Kidney tubule cell (primary cell): ENCODE measurements at regions not wholly inside any gene's neighbourhood (a gene's known extent, or its start where the extent isn't known, plus 50 kb on each side); places are given as distances from the start of the nearest gene placed in this dataset.
"Not testable (repeated sequence)": the region's sequence is repeated elsewhere in the genome, so short reads cannot be mapped to it uniquely, and the experiment has no call there.

ENCODE experiments used
- DNase-seq: peaks from one replicate; pipeline ENCODE4 v3.0.0-alpha.2; 2018; ENCODE audit warnings: low spot score

- DNase-seq = peak; percentile 10
These were observed 303.5 kb downstream of the TBC1D4 start for GRCh38 chr13:75178436-75178835.

GRCh38 chr13:75175575-75175974, 306.4 kb downstream of the TBC1D4 start:
- no peak for DNase-seq

- not testable (repeated sequence) for DNase-seq
These were observed 306.9 kb downstream of the TBC1D4 start for GRCh38 chr13:75175097-75175496.

GRCh38 chr13:75174481-75174880, 307.5 kb downstream of the TBC1D4 start:
- DNase-seq = no peak

- DNase-seq = no peak
These were observed 308.3 kb downstream of the TBC1D4 start for GRCh38 chr13:75173457-75174356.

GRCh38 chr13:75170311-75170710, 311.7 kb downstream of the TBC1D4 start:
- DNase-seq = no peak

GRCh38 chr13:75165543-75166230, 316.3 kb downstream of the TBC1D4 start:
- DNase-seq = no peak

GRCh38 chr13:75161804-75162203, 320.2 kb downstream of the TBC1D4 start:
- no peak for DNase-seq

- no peak for DNase-seq
These were observed 321.0 kb downstream of the TBC1D4 start for GRCh38 chr13:75160984-75161383.

GRCh38 chr13:75154331-75154730, 327.6 kb downstream of the TBC1D4 start:
- DNase-seq = no peak

GRCh38 chr13:75153834-75154233, 328.1 kb downstream of the TBC1D4 start:
- DNase-seq = peak; percentile 39

- no peak for DNase-seq
These were observed 328.6 kb downstream of the TBC1D4 start for GRCh38 chr13:75153386-75153785.

- peak; percentile 44 for DNase-seq
These were observed 330.8 kb downstream of the TBC1D4 start for GRCh38 chr13:75151081-75151643.

- no peak for DNase-seq
These were observed 332.2 kb downstream of the TBC1D4 start for GRCh38 chr13:75149776-75150175.

GRCh38 chr13:75147946-75148345, 334.0 kb downstream of the TBC1D4 start:
- no peak for DNase-seq

- DNase-seq = peak; percentile 34
These were observed 335.5 kb downstream of the TBC1D4 start for GRCh38 chr13:75146436-75146835.

GRCh38 chr13:75145927-75146326, 336.0 kb downstream of the TBC1D4 start:
- no peak for DNase-seq

- no peak for DNase-seq
These were observed 342.7 kb downstream of the TBC1D4 start for GRCh38 chr13:75139291-75139690.

GRCh38 chr13:75137911-75138571, 343.9 kb downstream of the TBC1D4 start:
- DNase-seq = no peak

- no peak for DNase-seq
These were observed 345.8 kb downstream of the TBC1D4 start for GRCh38 chr13:75136151-75136550.

- DNase-seq = peak; percentile 89
These were observed 346.6 kb downstream of the TBC1D4 start for GRCh38 chr13:75135325-75135825.
